Skeletal muscle tissue (tissue), 3 donors: ENCODE measurements at regions not wholly inside any gene's neighbourhood (a gene's known extent, or its start where the extent isn't known, plus 50 kb on each side); places are given as distances from the start of the nearest gene placed in this dataset.

Experiments used
- H3K27ac ChIP-seq: one replicate; pipeline ENCODE4 v1.7.0; 2013; ENCODE audit warnings: mild to moderate bottlenecking, low read depth, low read length, inconsistent platforms
- H3K27me3 ChIP-seq, 3 donors: one replicate each; pipeline ENCODE4 v1.7.0; 2013; ENCODE audit warnings: low read length in 3 of 3; ENCODE audit not compliant: control insufficient read depth in 3 of 3, insufficient read depth in 3 of 3
- H3K36me3 ChIP-seq, 3 donors: one replicate each; pipeline ENCODE4 v1.7.0; 2013; ENCODE audit warnings: low read length in 3 of 3; ENCODE audit not compliant: control insufficient read depth in 3 of 3, insufficient read depth in 3 of 3
- H3K4me1 ChIP-seq, 3 donors: one replicate each; pipeline ENCODE4 v1.7.0; 2013; ENCODE audit warnings: low read length in 3 of 3, mild to moderate bottlenecking in 3 of 3; ENCODE audit not compliant: control insufficient read depth in 3 of 3, insufficient read depth in 3 of 3
- H3K4me3 ChIP-seq, 3 donors: one replicate each; pipeline ENCODE4 v1.7.0; 2013; ENCODE audit warnings: low read length in 3 of 3
- H3K9ac ChIP-seq, 3 donors: one replicate each; pipeline ENCODE4 v1.7.0; 2013; ENCODE audit warnings: low read length in 3 of 3, mild to moderate bottlenecking in 3 of 3, moderate library complexity in 2 of 3, low read depth in 1 of 3
- H3K9me3 ChIP-seq, 3 donors: one replicate each; pipeline ENCODE4 v1.7.0; 2013; ENCODE audit warnings: low read length in 3 of 3; ENCODE audit not compliant: control insufficient read depth in 3 of 3
- donor health status: Osteomylitis.

DNA sequence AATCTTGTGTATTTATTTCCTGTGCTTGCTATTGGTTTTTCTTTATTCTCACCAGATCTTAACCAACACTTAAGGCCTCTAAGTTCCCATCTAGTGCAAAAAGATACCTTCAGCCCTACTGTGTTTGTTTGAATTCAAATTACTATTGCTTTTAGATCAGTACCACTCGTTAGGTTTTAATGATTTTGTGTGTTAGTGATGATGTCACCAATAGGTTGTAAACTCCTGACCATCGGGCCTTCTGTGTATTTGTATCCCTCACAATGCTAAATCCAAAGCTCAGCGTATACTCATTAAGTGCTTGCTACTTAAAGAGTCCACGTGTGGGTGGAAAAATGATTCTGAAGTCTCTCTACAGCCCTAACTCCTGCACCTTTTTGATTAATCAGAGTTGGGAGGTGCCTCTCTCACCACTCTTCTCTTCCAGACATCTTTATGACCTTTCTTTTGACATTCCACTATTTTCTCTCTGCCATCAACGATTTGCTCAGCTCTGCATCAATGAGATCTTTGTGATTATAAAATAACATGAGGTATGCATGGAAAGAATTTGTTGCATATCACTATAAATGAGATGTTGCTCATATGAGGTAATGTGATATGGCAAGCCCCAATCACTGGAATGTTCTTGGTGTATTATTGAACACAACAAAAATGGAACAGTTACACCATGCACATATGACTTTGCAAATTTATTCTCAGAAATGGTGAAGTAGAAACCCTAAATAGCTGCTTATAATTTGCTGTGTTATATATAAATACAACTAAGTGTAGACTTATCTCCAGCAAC lies 55.1 kb upstream of the LAMA2 start:
- H3K36me3 ChIP-seq: no peaks in the 10 kb centered on the region
- peaks cover 0 to 3% (median 0%) of the 10 kb centered on the region in 3 donors for H3K9me3 ChIP-seq

DNA sequence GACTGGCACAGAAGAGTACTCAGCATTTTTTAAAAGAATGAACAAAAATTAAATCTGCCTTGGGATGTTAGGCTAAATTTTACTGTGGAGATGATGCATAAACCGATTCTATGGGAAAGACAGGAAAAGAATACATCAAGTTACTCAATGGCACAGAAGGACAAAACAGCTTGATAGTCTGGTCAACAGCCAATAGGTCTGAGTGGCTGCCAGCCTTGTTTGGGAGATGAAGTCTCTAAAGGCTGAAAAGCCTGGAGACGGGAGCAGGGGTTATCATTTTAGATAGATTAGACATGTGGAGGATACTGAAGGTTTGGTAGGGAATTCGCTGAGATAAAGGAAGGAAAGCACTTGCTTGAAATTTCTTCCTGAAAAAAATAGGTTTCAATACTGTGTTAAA lies 56.3 kb upstream of the LAMA2 start:
- H3K36me3 ChIP-seq: no peaks in the 10 kb centered on the region
- H3K9ac ChIP-seq: no peak overlapping the region
- H3K9me3 ChIP-seq: peaks cover 0 to 3% (median 0%) of the 10 kb centered on the region in 3 donors
- H3K27ac ChIP-seq: no peak overlapping the region
- H3K4me1 ChIP-seq: no peaks in the 10 kb centered on the region
- no peaks in the 10 kb centered on the region for H3K27me3 ChIP-seq
- H3K4me3 ChIP-seq: no peak overlapping the region

More for the DNA sequence above, 55.1 kb upstream of the LAMA2 start:
- Histone ChIP-seq H3K27ac (no peak overlapping the region), H3K27me3 (no peaks in the 10 kb centered on the region), H3K9ac (no peak overlapping the region), H3K4me3 (no peak overlapping the region), H3K4me1 (no peaks in the 10 kb centered on the region)

DNA sequence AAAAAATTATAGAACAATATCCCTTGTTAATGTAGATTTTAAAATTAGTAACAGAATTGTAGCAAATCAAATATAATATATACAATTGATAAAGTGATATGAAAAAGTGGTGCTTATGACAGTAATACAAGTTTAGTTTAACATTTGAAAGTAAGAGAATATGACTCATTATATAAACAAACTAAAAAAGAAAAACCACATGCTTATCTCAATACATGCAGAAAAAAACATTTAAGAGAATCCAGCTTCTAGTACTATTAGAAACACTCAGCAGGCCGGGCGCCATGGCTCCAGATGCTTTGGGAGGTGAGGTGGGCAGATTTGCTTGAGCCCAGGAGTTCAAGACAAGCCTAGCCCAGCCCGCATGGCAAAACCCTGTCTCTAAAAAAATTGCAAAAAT lies 60.7 kb upstream of the LAMA2 start:
- H3K9ac ChIP-seq: no peak overlapping the region
- H3K36me3 ChIP-seq: no peaks in the 10 kb centered on the region
- H3K27ac ChIP-seq: no peak overlapping the region
- H3K27me3 ChIP-seq: no peaks in the 10 kb centered on the region
- H3K4me1 ChIP-seq: no peaks in the 10 kb centered on the region
- no peaks in the 10 kb centered on the region for H3K9me3 ChIP-seq
- H3K4me3 ChIP-seq: no peak overlapping the region

DNA sequence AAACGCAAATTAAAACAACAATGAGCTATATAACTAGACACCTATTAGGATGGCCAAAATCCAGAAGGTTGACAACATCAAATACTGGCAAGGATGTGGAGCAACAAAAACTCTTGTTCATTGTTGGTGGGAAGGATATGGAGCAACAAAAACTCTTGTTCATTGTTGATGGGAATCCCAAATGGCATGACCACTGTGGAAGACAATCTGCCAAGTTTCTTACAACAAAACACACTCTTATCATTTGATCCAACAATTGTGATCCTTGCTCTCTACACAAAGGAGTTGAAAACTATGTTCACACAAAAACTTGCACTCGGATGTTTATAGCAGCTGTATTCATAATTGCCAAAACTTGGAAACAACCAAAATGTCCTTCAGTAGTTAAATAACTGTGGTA lies 61.8 kb upstream of the LAMA2 start:
- Histone ChIP-seq H3K27ac (no peak overlapping the region), H3K9me3 (no peaks in the 10 kb centered on the region), H3K4me1 (no peaks in the 10 kb centered on the region), H3K36me3 (no peaks in the 10 kb centered on the region), H3K4me3 (no peak overlapping the region), H3K27me3 (no peaks in the 10 kb centered on the region), H3K9ac (no peak overlapping the region)

DNA sequence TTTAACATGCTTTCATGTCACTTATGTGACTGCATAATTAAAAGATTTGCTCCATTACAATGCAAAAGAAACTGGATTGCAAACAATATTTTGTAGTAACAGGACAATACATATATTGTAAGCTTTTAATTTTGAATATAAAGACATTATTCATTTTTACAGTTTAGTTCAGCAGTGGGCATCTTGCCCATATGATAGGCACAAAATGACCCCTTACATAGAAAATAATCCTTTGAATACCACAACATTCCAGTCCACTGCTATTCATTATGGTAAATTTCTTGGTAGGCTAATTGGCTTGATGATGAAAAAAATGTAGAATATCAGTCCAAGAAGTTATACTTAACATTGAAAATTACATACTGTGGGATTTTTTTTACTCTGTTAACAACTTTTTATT lies 74.1 kb upstream of the LAMA2 start:
- no peaks in the 10 kb centered on the region for H3K9me3 ChIP-seq

DNA sequence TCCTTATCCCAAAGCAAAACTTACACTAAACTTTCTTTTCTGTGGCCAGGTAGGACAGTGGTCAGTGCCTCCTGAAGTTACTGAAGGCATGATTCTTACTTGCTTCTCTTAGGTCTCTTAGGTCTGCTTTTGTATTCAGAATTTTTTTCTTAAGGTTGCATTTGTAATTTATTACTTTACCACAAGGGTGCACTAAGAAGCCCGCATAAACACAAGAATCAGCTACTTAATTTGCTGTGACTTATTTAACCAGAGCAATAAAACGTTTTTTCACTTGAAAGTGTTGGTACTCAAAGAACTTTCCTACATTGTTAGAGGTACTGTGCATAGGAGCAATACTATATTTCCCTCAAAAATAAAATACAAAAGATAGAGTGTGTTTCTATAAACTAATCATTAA lies 75.4 kb upstream of the LAMA2 start:
- Histone ChIP-seq H3K36me3 (no peaks in the 10 kb centered on the region), H3K4me3 (no peak overlapping the region), H3K4me1 (no peaks in the 10 kb centered on the region), H3K9ac (no peak overlapping the region), H3K9me3 (no peaks in the 10 kb centered on the region), H3K27ac (no peak overlapping the region), H3K27me3 (no peaks in the 10 kb centered on the region)

More for the DNA sequence above, 74.1 kb upstream of the LAMA2 start:
- Histone ChIP-seq H3K27me3 (no peaks in the 10 kb centered on the region), H3K27ac (no peak overlapping the region), H3K9ac (no peak overlapping the region), H3K4me1 (no peaks in the 10 kb centered on the region), H3K36me3 (no peaks in the 10 kb centered on the region), H3K4me3 (no peak overlapping the region)

DNA sequence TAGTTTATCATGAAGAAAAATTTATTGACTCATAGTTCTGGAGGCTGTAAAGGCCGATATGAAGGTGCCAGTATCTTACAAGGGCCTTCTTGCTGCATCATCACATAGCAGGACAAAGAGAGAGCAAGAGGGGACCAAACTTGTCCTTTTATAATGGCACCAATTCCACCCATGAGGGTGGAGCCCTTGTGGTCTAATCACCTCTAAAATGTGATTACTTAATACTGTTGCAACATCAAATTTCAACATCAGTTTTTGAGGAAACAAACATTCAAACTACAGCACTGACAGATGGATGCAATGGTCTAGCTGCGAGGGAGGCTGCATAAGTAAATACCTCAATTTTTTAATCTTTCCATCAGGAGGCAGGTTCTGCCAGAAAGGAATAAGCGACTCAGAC lies 76.7 kb upstream of the LAMA2 start:
- H3K27me3 ChIP-seq: no peaks in the 10 kb centered on the region
- H3K9me3 ChIP-seq: no peaks in the 10 kb centered on the region
- no peaks in the 10 kb centered on the region for H3K4me1 ChIP-seq
- H3K9ac ChIP-seq: no peak overlapping the region
- H3K4me3 ChIP-seq: no peak overlapping the region
- no peaks in the 10 kb centered on the region for H3K36me3 ChIP-seq
- no peak overlapping the region for H3K27ac ChIP-seq

DNA sequence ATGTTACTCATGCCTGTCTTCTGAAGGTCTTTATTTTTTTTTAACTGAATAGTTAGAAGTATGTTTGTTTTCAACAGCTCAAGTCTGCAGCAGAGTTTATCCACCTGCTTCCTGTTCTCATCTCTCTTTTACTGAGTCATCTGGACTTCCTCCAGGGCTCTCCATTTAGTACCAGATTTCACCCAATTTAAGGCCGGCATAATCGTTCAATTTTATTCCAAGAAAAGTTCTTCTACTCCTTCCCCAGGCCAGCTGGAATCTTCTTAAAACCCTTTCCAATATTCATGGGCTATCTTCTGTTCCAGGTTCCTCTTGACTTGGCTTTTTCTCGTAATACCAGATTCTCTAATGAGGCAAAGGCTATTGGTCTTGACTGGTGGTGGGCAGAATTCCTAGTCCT lies 79.0 kb upstream of the LAMA2 start:
- no peak overlapping the region for H3K4me3 ChIP-seq
- H3K9ac ChIP-seq: no peak overlapping the region
- no peak overlapping the region for H3K27ac ChIP-seq
- no peaks in the 10 kb centered on the region for H3K27me3 ChIP-seq
- no peaks in the 10 kb centered on the region for H3K4me1 ChIP-seq
- no peaks in the 10 kb centered on the region for H3K9me3 ChIP-seq
- no peaks in the 10 kb centered on the region for H3K36me3 ChIP-seq

DNA sequence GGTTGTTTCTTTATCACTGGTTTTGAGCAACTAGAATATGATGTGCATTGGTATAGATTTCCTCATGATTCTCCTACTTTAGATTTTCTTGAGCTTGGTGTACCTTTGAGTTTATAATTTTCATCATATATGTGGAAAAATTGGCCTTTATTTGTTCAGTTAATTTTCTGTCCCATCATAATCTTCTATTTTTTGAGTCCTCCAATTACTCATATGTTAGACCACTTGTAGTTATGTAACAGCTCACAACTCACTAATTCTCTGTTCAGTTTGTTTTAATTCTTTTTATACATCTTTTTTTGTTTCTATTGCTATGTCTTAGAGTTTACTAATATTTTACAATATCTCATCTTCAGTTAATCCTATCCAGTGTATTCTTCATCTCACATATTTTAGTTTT lies 81.3 kb upstream of the LAMA2 start:
- Histone ChIP-seq H3K9ac (no peak overlapping the region), H3K36me3 (no peaks in the 10 kb centered on the region), H3K9me3 (no peaks in the 10 kb centered on the region), H3K4me3 (no peak overlapping the region), H3K27ac (no peak overlapping the region), H3K4me1 (no peaks in the 10 kb centered on the region), H3K27me3 (no peaks in the 10 kb centered on the region)

DNA sequence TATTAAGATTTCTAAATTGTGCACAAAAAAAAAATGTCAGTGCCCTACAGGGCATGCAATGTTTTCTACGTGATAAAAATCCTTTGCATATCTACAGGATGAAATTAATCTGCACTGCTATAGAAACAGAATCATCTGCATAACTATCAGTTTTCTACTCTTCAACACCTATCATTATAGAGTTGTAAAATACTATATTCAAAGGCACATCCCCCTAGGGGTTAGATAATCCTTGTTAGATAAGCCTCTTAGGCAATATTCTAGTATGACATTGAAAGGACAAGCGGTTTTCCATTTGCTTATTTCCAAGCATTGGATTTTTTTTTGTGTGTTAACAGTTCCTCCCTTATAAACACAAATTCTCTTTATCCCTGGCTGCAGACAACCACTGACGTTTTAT lies 98.7 kb upstream of the LAMA2 start:
- peaks cover 0 to 3% (median 0%) of the 10 kb centered on the region in 3 donors for H3K9me3 ChIP-seq
- H3K36me3 ChIP-seq: no peaks in the 10 kb centered on the region
- H3K27me3 ChIP-seq: no peaks in the 10 kb centered on the region
- no peak overlapping the region for H3K9ac ChIP-seq
- no peak overlapping the region for H3K4me3 ChIP-seq
- no peaks in the 10 kb centered on the region for H3K4me1 ChIP-seq
- H3K27ac ChIP-seq: no peak overlapping the region
